AG10803 (cell line): ENCODE measurements at regions not wholly inside any gene's neighbourhood (a gene's known extent, or its start where the extent isn't known, plus 50 kb on each side); places are given as distances from the start of the nearest gene placed in this dataset.

Experiments used
- DNase-seq: peaks from one replicate; pipeline ENCODE4 v3.0.0; 2010; ENCODE audit warnings: low read depth
- H3K4me3 ChIP-seq: 2 replicates; pipeline ENCODE4 v1.5.1; 2011; ENCODE audit warnings: mild to moderate bottlenecking, low read length, control low read depth
- TF ChIP-seq, protein P1 (sequence below): conservative IDR thresholded peaks from 2 replicates; pipeline ENCODE4 v1.5.1; 2011; ENCODE audit warnings: mild to moderate bottlenecking, low read length, control low read depth, inconsistent platforms

DNA sequence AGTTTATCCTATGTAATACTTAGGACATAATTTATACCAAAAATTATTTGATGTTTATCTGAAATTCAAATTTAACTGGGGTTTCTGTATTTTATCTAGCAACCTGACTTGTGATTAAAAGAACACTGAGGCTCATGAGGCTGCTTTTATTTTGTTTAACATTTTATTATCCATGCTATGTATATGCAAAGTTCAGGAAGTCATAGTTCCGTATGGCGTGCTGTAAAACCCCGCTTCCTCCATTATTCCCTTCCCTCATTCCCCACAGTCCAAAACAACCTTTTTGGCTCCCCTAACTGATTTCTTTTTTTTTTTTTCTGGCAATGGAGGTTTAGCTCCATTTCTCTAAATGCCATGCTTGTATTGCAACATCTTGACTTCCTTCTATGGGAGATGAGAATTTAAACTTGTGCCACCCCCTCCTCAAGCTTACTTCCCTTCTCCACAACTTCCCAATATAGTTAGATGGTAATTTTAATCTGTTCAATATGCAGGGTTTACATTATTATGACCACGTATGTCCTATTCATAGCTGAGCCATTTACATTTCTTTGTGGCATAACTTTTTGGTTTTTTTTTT lies 138.0 kb upstream of the DNAH14 start:
- TF ChIP-seq, protein P1, sequence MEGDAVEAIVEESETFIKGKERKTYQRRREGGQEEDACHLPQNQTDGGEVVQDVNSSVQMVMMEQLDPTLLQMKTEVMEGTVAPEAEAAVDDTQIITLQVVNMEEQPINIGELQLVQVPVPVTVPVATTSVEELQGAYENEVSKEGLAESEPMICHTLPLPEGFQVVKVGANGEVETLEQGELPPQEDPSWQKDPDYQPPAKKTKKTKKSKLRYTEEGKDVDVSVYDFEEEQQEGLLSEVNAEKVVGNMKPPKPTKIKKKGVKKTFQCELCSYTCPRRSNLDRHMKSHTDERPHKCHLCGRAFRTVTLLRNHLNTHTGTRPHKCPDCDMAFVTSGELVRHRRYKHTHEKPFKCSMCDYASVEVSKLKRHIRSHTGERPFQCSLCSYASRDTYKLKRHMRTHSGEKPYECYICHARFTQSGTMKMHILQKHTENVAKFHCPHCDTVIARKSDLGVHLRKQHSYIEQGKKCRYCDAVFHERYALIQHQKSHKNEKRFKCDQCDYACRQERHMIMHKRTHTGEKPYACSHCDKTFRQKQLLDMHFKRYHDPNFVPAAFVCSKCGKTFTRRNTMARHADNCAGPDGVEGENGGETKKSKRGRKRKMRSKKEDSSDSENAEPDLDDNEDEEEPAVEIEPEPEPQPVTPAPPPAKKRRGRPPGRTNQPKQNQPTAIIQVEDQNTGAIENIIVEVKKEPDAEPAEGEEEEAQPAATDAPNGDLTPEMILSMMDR: no peak
- H3K4me3 ChIP-seq: no peak overlapping the region
- no peak for DNase-seq

DNA sequence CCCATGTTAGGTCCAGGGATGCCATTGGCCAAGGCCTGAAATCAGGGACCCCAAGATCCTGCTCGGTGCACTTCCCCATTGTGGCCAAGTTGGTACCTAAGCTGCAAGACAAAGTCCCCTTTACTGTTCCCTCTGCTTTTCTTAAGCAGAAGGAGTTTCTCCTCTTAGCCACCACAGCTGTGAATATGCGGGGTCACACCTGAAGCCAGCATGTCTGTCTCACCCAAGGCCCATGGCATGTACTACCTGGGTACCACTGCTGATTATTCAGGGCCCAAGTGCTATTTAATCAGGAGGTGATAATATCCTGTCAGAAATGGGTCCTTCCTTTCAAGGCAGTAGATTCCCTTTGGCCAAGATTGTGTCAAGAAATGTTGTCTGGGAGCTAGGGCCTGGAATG lies 133.9 kb upstream of the DNAH14 start:
- no peak overlapping the region for H3K4me3 ChIP-seq
- TF ChIP-seq, protein P1: no peak
- DNase-seq: no peak

DNA sequence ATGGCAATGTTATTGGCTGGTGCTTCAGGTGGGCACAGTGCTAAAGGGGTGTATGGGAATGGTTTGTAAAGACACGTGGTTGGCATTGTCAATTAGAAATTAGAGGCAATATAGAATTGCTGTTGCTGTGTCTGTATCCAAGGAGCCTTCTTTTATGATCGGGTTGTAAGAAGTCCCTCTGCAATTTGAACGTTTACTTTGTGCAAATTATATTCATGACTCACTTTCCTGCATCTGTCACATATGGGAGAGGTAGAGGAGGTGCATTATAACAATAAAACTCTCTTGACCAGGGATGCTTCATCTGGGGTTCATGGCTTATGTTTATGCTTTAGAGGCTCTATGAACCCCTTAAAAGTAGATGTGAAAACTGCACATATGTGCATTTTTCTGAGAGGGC lies 130.4 kb upstream of the DNAH14 start:
- TF ChIP-seq, protein P1: no peak
- no peak overlapping the region for H3K4me3 ChIP-seq
- DNase-seq: no peak

DNA sequence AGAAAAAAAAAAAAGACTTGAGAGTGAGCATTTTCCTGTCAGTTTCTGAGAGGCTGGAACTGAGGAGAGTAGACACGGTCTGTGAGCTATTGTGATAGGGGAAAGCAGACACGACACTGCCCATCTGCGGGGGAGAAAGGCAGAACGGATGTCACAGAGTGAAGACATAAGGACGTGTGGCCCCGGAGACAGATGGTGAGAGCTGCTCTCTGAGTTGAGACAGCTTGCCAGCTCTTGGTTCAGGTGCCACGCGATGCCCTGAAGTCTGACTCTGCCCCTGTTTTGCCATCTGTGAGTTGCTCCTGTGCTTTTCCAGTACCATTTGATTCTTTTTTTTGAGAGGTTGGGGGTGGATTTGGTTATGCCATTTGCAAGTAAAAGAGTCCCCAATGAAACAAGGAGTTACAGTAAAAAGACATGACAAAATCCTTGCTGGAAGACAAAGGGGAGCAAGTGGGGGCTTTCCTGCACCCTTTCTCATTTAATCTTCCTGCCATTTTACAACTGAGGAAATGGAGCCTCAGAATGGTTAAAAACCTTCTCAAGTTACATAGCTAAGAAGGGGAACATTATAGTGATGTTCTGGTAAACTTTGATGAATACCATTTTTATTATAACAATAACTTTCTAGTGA lies 128.9 kb upstream of the DNAH14 start:
- H3K4me3 ChIP-seq: no peak overlapping the region
- DNase-seq: no peak
- TF ChIP-seq, protein P1: no peak

DNA sequence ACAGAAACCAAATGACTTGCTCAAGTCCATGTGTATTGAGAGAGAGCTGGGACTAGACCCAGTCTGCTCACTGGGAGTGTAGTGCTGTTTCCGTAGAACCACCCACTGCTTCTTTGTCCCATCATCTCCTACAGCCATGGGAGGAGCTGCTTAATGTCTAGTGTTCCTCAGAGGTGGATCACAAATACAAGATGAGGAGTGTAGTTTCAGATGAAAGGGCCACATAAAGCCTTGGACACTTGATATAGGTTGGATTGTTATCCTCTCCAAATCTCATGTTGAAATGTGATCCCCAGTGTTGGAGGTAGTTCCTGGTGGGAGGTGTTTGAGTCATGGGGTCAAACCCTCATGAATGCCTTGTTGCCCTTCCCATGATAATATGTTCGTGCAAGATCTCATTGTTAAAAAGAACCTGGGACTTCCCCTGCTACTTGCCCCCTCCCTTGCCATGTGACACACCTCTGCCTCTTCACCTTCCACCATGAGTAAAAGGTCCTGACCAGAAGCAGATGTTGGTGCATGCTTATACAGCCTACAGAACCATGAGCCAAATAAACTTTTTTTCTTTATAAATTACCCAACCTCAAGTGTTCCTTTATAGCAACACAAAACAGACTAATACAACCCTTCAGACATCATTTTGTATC lies 127.5 kb upstream of the DNAH14 start:
- DNase-seq: no peak
- TF ChIP-seq, protein P1: no peak
- no peak overlapping the region for H3K4me3 ChIP-seq

DNA sequence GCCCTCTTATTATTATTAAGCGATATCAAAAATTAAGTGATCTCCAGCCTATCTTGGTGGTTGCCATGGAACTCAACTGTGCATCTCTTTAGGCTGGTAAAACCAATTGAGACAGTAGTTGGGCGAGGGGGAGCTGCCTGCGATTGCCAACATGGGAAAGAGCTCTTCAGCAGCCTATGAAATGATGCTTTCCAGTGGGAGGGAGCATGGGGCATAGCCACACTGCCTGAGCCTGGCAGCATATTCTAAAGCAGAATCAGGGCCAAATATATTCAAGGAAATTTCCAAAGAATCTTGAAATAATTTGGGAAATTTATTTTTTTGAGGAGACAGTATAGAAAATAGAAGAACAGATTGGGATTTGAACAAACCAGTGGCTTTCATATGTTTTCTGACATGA lies 126.9 kb upstream of the DNAH14 start:
- no peak overlapping the region for H3K4me3 ChIP-seq
- no peak for DNase-seq
- TF ChIP-seq, protein P1: no peak

DNA sequence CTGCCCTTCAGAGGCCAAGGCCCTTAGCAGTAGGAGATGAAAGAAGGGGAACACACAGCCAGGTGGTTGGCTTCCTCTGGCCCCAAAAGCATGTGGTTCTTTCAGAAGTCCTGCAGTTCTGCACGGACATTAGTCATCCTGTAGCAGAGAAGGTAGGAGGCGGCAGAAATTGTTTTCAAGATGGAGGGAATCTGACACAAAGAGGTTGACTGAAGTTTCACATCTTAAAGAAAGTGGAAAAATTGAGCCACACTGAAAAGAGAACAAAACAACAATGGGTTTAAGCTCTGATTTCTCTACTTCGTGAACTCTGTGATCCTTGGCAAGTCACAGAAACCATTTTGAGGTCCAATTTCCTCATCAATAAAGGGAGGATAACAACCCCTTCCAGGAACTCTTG lies 125.3 kb upstream of the DNAH14 start:
- DNase-seq: no peak
- H3K4me3 ChIP-seq: no peak overlapping the region

More for the DNA sequence above, 125.3 kb upstream of the DNAH14 start:
- TF ChIP-seq, protein P1: no peak
